MM.1S (cell line): ENCODE measurements at regions not wholly inside any gene's neighbourhood (a gene's known extent, or its start where the extent isn't known, plus 50 kb on each side); places are given as distances from the start of the nearest gene placed in this dataset.

Experiments
- EZH2 ChIP-seq: fragments of 300-600 bp; sonication (generic); optimal IDR thresholded peaks from 2 replicates; pipeline ENCODE3; 2017; ENCODE audit warnings: low read depth, mild to moderate bottlenecking, antibody characterized with exemption, low read length, mixed read lengths
- EZH2phosphoT487 ChIP-seq: fragments of 300-600 bp; sonication (generic); IDR thresholded peaks from 2 replicates; pipeline ENCODE4 v1.6.1; 2018; ENCODE audit warnings: antibody characterized with exemption, low read length
- TF ChIP-seq, protein P1 (sequence below): fragments of 300-600 bp; sonication (generic); IDR thresholded peaks from 2 replicates; pipeline ENCODE4 v1.5.1; 2016; ENCODE audit warnings: antibody characterized with exemption, low read length, mixed read lengths

DNA sequence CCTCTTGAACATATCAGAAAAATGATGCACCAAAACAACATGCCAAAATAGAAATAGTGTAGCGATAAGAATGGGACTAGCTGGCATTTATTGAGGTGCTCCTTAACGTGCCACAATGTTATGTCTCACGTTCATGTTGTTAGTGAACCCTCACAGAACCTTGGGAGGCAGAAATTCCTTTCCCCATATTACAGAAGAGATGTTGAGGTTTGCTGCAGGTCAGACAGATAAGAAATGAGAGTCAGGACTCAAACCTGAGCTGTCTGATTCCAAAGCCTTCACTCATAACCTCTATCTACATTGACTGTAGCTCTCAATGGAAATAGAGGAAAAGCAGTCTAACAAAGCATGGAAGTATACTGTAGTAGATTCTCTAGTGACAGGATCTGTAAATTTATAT lies 163.3 kb upstream of the STK17B start:
- TF ChIP-seq, protein P1, sequence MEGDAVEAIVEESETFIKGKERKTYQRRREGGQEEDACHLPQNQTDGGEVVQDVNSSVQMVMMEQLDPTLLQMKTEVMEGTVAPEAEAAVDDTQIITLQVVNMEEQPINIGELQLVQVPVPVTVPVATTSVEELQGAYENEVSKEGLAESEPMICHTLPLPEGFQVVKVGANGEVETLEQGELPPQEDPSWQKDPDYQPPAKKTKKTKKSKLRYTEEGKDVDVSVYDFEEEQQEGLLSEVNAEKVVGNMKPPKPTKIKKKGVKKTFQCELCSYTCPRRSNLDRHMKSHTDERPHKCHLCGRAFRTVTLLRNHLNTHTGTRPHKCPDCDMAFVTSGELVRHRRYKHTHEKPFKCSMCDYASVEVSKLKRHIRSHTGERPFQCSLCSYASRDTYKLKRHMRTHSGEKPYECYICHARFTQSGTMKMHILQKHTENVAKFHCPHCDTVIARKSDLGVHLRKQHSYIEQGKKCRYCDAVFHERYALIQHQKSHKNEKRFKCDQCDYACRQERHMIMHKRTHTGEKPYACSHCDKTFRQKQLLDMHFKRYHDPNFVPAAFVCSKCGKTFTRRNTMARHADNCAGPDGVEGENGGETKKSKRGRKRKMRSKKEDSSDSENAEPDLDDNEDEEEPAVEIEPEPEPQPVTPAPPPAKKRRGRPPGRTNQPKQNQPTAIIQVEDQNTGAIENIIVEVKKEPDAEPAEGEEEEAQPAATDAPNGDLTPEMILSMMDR, result no peak
- no peak for TF ChIP-seq EZH2phosphoT487
- no peak for TF ChIP-seq EZH2
